ENCODE measurements at regions not wholly inside any gene's neighbourhood (a gene's known extent, or its start where the extent isn't known, plus 50 kb on each side); places are given as distances from the start of the nearest gene placed in this dataset.

GRCh38 chr1:29392486-29393450 is 156.4 kb downstream of the PTPRU start:
- TF ChIP-seq PKNOX1 (IDR thresholded peaks at IDR 0.05): no peak
- no peak for TF ChIP-seq ZNF384 (IDR thresholded peaks at IDR 0.05)
- TF ChIP-seq SUZ12 (IDR thresholded peaks at IDR 0.05): no peak
- no peak for TF ChIP-seq NFRKB (IDR thresholded peaks at IDR 0.05)
- TF ChIP-seq FOXM1 (IDR thresholded peaks at IDR 0.05; ENCODE audit: borderline replicate concordance): no peak
- no peak for TF ChIP-seq ELF4 (IDR thresholded peaks at IDR 0.05)
- TF ChIP-seq TARDBP (IDR thresholded peaks at IDR 0.05): no peak
- TF ChIP-seq FOXA1 (IDR thresholded peaks at IDR 0.05): no peak
- TF ChIP-seq BHLHE40 (IDR thresholded peaks at IDR 0.05; ENCODE audit: borderline replicate concordance): no peak
- TF ChIP-seq FOXK2 (IDR thresholded peaks at IDR 0.05): no peak
- TF ChIP-seq SP1 (IDR thresholded peaks at IDR 0.05): no peak
- TF ChIP-seq HDGF (IDR thresholded peaks at IDR 0.05; ENCODE audit: borderline replicate concordance): no peak
- no peak for TF ChIP-seq ARNT (IDR thresholded peaks at IDR 0.05)
- no peak for TF ChIP-seq CTBP1 (IDR thresholded peaks at IDR 0.05; ENCODE audit: borderline replicate concordance)
